Ammon's horn (tissue), 1 donor: ENCODE measurements at regions not wholly inside any gene's neighbourhood (a gene's known extent, or its start where the extent isn't known, plus 50 kb on each side); places are given as distances from the start of the nearest gene placed in this dataset.
A peak's percentile ranks its signal among the peaks of the same experiment; 100 is the strongest.

Experiments
- DNase-seq: peaks from one replicate; pipeline ENCODE4 v3.0.0-alpha.2; 2016; ENCODE audit warnings: low spot score

GRCh38 chr3:59580996-59581395 lies 531.2 kb upstream of the CFAP20DC start:
- no peak for DNase-seq

GRCh38 chr3:59580499-59580898 lies 530.7 kb upstream of the CFAP20DC start:
- DNase-seq, result no peak

- no peak for DNase-seq
Observed at GRCh38 chr3:59578129-59578528, 528.3 kb upstream of the CFAP20DC start.

GRCh38 chr3:59576606-59577005 lies 526.8 kb upstream of the CFAP20DC start:
- DNase-seq, result no peak

GRCh38 chr3:59575113-59576001 lies 525.5 kb upstream of the CFAP20DC start:
- DNase-seq, result peak; percentile 89

GRCh38 chr3:59573911-59574310 lies 524.1 kb upstream of the CFAP20DC start:
- DNase-seq, result peak; percentile 92

- no peak for DNase-seq
Observed at GRCh38 chr3:59572106-59572505, 522.3 kb upstream of the CFAP20DC start.

GRCh38 chr3:59570806-59571205 lies 521.0 kb upstream of the CFAP20DC start:
- no peak for DNase-seq

GRCh38 chr3:59567661-59568060 lies 517.8 kb upstream of the CFAP20DC start:
- DNase-seq, result no peak

- DNase-seq, result no peak
Observed at GRCh38 chr3:59566481-59566975, 516.7 kb upstream of the CFAP20DC start.

GRCh38 chr3:59565125-59565524 lies 515.3 kb upstream of the CFAP20DC start:
- DNase-seq, result no peak

- no peak for DNase-seq
Observed at GRCh38 chr3:59563966-59564365, 514.1 kb upstream of the CFAP20DC start.

GRCh38 chr3:59563072-59563605 lies 513.3 kb upstream of the CFAP20DC start:
- no peak for DNase-seq

- DNase-seq, result peak; percentile 45
Observed at GRCh38 chr3:59559721-59560435, 510.1 kb upstream of the CFAP20DC start.

GRCh38 chr3:59558906-59559720 lies 509.3 kb upstream of the CFAP20DC start:
- no peak for DNase-seq

- DNase-seq, result no peak
Observed at GRCh38 chr3:59555593-59556315, 505.9 kb upstream of the CFAP20DC start.

GRCh38 chr3:59553076-59553475 lies 503.3 kb upstream of the CFAP20DC start:
- no peak for DNase-seq

GRCh38 chr3:59551834-59552233 lies 502.0 kb upstream of the CFAP20DC start:
- no peak for DNase-seq

- DNase-seq, result no peak
Observed at GRCh38 chr3:59549962-59550361, 500.1 kb upstream of the CFAP20DC start.

GRCh38 chr3:59547874-59548273 lies 498.0 kb upstream of the CFAP20DC start:
- no peak for DNase-seq

GRCh38 chr3:59546522-59546921 lies 496.7 kb upstream of the CFAP20DC start:
- no peak for DNase-seq
